ENCODE measurements at regions not wholly inside any gene's neighbourhood (a gene's known extent, or its start where the extent isn't known, plus 50 kb on each side); places are given as distances from the start of the nearest gene placed in this dataset.
"Not testable (repeated sequence)": the region's sequence is repeated elsewhere in the genome, so short reads cannot be mapped to it uniquely, and the experiment has no call there.

DNA sequence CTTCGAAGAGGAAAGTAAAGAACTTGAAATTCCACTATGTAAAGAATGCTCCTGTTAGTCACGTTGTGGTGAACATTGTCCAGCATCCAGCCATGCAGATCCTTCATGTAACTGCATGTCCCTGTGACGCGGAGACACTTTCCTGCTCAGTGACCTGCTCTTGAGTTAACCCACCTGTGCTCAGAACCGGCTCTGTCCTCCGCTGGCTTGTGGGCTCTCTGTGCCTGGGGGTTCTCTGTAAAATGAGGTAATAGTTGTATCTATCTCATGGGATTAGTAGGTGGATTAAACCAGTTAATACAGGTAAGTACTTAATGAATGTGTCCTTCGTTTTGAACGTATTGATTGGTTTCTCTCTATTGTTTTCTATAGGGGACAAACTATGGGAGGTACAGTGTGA lies 100.6 kb upstream of the FAM153A start:
- CTCF ChIA-PET, POLR2A ChIA-PET: not testable (repeated sequence)

DNA sequence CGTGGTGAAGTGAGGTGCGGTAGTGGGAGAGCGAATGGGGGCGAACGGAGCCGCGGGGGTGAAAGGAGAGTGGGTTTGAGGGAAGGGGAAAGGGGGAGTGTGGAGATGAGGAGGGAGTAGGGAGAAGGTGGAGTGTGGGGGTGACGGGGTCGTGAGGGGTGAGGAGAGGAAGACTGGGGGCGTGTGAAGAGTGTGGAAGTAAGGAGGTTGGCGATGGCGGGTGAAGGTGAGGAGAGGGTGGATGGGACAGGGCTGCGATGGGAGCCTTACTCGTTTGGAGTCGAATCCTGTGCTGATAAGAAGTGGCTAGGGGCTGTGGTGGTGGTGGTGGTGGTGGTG lies 93.2 kb upstream of the FAM153A start:
- DNase-seq (ENCODE audit: low read depth, low spot score); CTCF ChIA-PET; POLR2A ChIA-PET: not testable (repeated sequence)
- H3K4me3 ChIP-seq (ENCODE audit: low read depth, low read length): peak overlapping the region; percentile 42

More for the DNA sequence above, 100.6 kb upstream of the FAM153A start:
- not testable (repeated sequence) for H3K4me3 ChIP-seq (ENCODE audit: low read depth, low read length); DNase-seq (ENCODE audit: low read depth, low spot score)

DNA sequence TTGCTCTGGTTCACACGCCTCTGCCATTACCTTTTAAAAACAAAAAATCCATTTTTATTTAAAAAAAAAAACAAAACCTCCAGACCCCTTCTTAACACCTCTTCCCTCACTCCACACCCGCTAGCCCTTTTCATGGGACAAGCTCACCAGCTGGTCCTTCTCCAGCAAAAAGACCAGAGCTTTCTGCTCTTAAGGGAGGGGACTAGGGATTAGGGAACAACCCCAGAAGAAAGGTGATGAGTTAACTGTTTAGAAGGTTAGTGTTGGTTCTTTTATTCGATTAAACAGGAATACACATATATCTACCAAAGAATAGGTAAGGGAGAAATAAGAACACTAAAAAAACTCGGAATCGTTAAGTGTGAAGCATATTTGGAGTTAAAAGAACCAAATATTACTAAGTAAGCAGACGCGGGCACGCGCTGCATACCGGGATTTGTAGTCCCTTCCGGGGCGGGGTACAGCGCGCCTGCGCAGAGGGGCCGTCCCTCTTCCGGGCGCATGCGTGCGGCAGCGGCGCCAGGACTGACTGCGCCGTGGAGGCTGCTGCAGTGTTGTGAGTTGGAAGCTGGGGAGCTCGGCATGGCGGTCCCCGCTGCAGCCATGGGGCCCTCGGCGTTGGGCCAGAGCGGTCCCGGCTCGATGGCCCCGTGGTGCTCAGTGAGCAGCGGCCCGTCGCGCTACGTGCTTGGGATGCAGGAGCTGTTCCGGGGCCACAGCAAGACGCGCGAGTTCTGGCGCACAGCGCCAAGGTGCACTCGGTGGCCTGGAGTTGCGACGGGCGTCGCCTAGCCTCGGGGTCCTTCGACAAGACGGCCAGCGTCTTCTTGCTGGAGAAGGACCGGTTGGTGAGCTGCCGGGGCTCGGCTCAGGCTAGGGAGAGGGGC lies 92.6 kb upstream of the FAM153A start:
- CTCF ChIA-PET; POLR2A ChIA-PET; DNase-seq (ENCODE audit: low read depth, low spot score): not testable (repeated sequence)
- H3K4me3 ChIP-seq (ENCODE audit: low read depth, low read length): peak overlapping the region; percentile 53

DNA sequence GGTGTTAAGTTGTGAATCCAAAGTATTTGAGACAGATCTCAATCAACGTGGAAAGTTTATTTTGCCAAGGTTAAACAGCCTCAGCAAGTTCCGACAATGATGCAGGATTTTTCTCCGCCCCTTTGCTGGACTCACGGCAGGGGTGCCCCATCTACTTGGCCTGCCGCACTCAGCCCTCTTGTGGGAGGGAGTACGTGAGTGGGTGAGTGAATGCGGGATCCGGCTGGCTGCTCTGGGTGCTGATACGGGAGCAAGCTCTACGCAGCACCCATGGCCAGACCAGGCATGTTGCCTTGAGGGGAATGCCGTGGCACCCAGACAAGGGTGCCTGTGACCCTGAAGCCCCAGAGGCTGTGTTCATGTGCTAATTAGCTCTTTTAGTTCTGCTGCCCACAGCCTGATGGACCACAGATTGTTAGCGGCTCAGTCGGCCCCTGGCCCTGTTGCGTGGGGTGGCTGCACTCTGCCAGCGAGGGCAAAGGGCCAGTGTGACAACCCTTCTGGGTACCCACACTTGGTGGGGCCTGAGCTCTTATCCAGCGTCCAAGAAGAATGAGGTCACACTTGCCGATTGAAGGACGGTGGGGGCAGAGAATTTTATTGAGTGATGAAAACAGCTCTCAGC lies 81.2 kb upstream of the FAM153A start:
- CTCF ChIA-PET; H3K4me3 ChIP-seq (ENCODE audit: low read depth, low read length); POLR2A ChIA-PET; DNase-seq (ENCODE audit: low read depth, low spot score): not testable (repeated sequence)

DNA sequence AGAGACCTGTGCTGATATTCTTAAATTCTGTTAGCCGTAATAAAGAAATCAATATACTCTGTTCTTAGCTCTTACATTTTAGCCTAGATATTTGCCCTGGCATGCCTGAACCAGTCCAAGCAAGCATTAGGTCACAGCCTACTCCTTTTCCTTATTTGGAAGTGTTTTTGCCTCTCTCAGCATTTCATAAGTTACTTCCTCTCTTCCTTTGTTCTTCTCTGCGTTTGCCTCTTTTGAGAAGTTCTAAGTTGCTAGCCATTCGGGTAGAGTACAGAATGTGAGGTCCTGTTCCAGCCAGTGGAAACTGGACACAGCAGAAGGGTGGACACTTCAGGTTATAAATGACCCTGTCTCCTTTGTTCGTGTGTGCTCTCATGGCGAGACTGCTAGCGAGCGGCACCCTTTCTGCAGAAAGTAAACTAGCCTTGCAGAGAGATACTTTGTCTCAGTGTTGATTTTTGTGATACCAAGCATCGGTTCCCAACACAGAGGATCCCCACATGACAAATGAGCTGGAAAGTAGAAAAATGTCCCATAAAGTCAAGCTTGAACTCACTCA lies 75.0 kb upstream of the FAM153A start:
- POLR2A ChIA-PET: not testable (repeated sequence)

DNA sequence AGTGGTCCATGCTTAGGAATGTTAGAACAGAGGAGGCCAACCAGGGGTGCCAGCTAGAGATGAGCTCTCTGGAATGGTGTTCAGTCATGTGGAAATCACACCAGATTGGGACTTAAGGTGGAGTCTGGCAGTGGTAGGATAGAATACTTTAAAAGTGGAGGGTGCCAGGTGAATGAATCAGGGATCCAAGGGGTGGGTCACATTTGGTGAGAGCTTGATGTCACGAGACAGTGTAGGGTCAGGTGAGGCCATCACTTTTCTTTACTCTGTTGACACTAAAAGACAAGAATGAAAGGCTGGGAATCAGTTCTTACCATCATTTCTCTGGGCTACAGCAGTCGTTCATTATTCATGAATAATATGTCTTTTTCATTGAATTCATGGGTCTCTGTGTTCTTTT lies 73.8 kb upstream of the FAM153A start:
- DNase-seq (ENCODE audit: low read depth, low spot score); CTCF ChIA-PET; POLR2A ChIA-PET; H3K4me3 ChIP-seq (ENCODE audit: low read depth, low read length): not testable (repeated sequence)

More for the DNA sequence above, 75.0 kb upstream of the FAM153A start:
- CTCF ChIA-PET; H3K4me3 ChIP-seq (ENCODE audit: low read depth, low read length); DNase-seq (ENCODE audit: low read depth, low spot score): not testable (repeated sequence)

DNA sequence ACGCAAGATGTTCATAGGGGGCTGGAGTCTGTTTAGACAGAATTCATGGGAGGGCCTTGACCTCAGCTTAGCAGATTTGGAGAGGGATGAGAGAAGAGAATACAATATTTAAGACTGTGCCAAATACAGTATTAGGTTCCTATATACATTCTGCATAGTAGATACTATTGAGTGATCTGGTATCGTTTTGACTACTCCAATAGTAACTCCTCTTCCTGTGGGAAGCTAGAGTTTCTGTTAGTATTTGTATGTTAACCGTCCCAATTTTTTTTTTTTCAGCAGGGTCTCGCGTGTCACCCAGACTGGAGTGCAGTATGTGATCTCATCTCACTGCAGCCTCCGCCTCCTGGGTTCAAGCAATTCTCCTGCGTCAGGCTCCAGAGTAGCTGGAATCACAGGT lies 65.2 kb upstream of the FAM153A start:
- POLR2A ChIA-PET; H3K4me3 ChIP-seq (ENCODE audit: low read depth, low read length); CTCF ChIA-PET; DNase-seq (ENCODE audit: low read depth, low spot score): not testable (repeated sequence)

DNA sequence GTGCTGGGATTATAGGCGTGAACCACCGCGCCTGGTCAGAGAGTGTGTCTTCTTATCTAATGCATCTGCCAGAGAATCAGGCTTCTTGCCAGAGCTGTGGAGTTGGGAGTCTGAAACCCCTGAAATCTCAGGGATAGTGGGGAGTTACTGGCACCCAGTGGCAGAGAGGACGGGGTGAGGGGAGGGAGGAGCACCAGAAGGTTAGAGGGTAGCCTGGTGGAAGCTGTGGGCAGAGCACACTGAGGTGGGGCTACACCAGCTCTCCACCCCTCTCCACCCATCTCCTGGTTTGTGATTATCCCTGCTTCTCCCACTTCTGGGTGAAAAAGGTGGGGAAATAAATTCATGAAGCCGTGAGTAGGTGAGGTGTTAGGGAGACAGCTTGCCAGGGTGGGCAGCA lies 63.9 kb upstream of the FAM153A start:
- H3K4me3 ChIP-seq (ENCODE audit: low read depth, low read length); CTCF ChIA-PET; POLR2A ChIA-PET; DNase-seq (ENCODE audit: low read depth, low spot score): not testable (repeated sequence)

DNA sequence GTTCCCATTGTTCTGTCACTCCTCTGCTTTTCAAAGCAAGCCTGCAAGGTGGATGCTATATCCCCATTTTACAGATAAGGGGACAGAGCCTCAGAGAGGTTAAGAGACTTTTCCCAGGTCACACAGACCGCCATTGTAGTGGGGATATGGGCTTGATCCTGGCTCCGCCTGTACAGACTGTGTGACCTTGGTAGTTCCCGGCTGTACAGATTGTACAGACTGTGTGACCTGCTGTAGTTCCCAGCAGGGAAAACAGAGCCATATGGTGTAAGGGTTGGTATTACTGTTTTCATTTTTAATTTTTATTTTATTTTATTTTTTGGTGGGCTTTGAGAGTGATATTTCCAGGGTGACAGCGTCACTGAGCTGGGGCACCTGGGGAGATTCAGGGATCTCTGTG lies 63.2 kb upstream of the FAM153A start:
- CTCF ChIA-PET; H3K4me3 ChIP-seq (ENCODE audit: low read depth, low read length); DNase-seq (ENCODE audit: low read depth, low spot score); POLR2A ChIA-PET: not testable (repeated sequence)

DNA sequence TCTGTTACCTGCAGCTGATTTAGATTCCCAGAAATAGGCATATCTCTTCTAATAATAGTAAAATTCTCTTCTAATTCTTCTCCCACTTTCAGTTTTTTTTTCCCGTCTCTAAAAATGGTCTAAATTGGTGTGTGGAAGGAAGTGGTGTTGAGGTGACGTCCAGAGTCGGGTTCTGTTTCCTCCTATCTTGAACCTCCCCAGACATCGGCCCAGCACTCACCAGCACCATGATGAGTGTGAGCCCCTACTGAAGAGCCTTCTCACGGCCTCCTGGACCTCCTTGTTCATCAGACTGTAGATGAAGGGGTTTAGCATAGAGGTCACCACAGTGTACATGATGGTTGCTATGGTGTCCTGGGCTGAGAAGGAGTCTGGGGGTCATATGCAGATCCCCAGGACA lies 53.5 kb upstream of the FAM153A start:
- POLR2A ChIA-PET; H3K4me3 ChIP-seq (ENCODE audit: low read depth, low read length); DNase-seq (ENCODE audit: low read depth, low spot score); CTCF ChIA-PET: not testable (repeated sequence)
